ENCODE measurements at regions not wholly inside any gene's neighbourhood (a gene's known extent, or its start where the extent isn't known, plus 50 kb on each side); places are given as distances from the start of the nearest gene placed in this dataset.

GRCh38 chr10:129320340-129320739 is 146.7 kb upstream of the MGMT start:
- no peaks in the 10 kb centered on the region for H3K4me1 ChIP-seq (ENCODE audit: control insufficient read depth in 2 of 2, insufficient read depth in 2 of 2, low read length in 2 of 2)
- no peaks in the 10 kb centered on the region for H3K36me3 ChIP-seq (ENCODE audit: control insufficient read depth in 2 of 2, insufficient read depth in 2 of 2, low read length in 1 of 2)
- H3K9me3 ChIP-seq (ENCODE audit: control insufficient read depth in 2 of 2, insufficient read depth in 1 of 2, low read length in 1 of 2): no peaks in the 10 kb centered on the region
- no peaks in the 10 kb centered on the region for H3K27me3 ChIP-seq (ENCODE audit: control insufficient read depth in 2 of 2, insufficient read depth in 1 of 2, low read length in 1 of 2)
- DNase-seq (ENCODE audit: low read depth in 6 of 9, low spot score in 9 of 9): no peak
- 93% methylated on average over 1 of the region's 1 CpG for WGBS
- no peak overlapping the region for H3K4me3 ChIP-seq (ENCODE audit: low read length in 2 of 2)
- H3K27ac ChIP-seq (ENCODE audit: low read depth in 1 of 2, low read length in 1 of 2): no peak overlapping the region

- WGBS: 95% methylated on average over 10 of the region's 10 CpGs
- H3K27ac ChIP-seq (ENCODE audit: low read depth in 1 of 2, low read length in 1 of 2): no peak overlapping the region
- DNase-seq (ENCODE audit: low read depth in 6 of 9, low spot score in 9 of 9): no peak
- no peaks in the 10 kb centered on the region for H3K36me3 ChIP-seq (ENCODE audit: control insufficient read depth in 2 of 2, insufficient read depth in 2 of 2, low read length in 1 of 2)
- H3K9me3 ChIP-seq (ENCODE audit: control insufficient read depth in 2 of 2, insufficient read depth in 1 of 2, low read length in 1 of 2): no peaks in the 10 kb centered on the region
- H3K4me3 ChIP-seq (ENCODE audit: low read length in 2 of 2): no peak overlapping the region
- no peaks in the 10 kb centered on the region for H3K27me3 ChIP-seq (ENCODE audit: control insufficient read depth in 2 of 2, insufficient read depth in 1 of 2, low read length in 1 of 2)
- no peaks in the 10 kb centered on the region for H3K4me1 ChIP-seq (ENCODE audit: control insufficient read depth in 2 of 2, insufficient read depth in 2 of 2, low read length in 2 of 2)
These were observed 145.3 kb upstream of the MGMT start for GRCh38 chr10:129321727-129322126.

GRCh38 chr10:129322933-129323820 is 143.9 kb upstream of the MGMT start:
- no peak overlapping the region for H3K4me3 ChIP-seq (ENCODE audit: low read length in 2 of 2)
- H3K4me1 ChIP-seq (ENCODE audit: control insufficient read depth in 2 of 2, insufficient read depth in 2 of 2, low read length in 2 of 2): no peaks in the 10 kb centered on the region
- no peaks in the 10 kb centered on the region for H3K9me3 ChIP-seq (ENCODE audit: control insufficient read depth in 2 of 2, insufficient read depth in 1 of 2, low read length in 1 of 2)
- no peaks in the 10 kb centered on the region for H3K36me3 ChIP-seq (ENCODE audit: control insufficient read depth in 2 of 2, insufficient read depth in 2 of 2, low read length in 1 of 2)
- 88% methylated on average over 13 of the region's 13 CpGs for whole genome bisulfite sequencing
- H3K27me3 ChIP-seq (ENCODE audit: control insufficient read depth in 2 of 2, insufficient read depth in 1 of 2, low read length in 1 of 2): no peaks in the 10 kb centered on the region
- no peak for DNase-seq (ENCODE audit: low read depth in 6 of 9, low spot score in 9 of 9)
- H3K27ac ChIP-seq (ENCODE audit: low read depth in 1 of 2, low read length in 1 of 2): no peak overlapping the region

GRCh38 chr10:129323879-129324278 is 143.2 kb upstream of the MGMT start:
- Histone ChIP-seq H3K27me3 (ENCODE audit: control insufficient read depth in 2 of 2, insufficient read depth in 1 of 2, low read length in 1 of 2) (no peaks in the 10 kb centered on the region), H3K36me3 (ENCODE audit: control insufficient read depth in 2 of 2, insufficient read depth in 2 of 2, low read length in 1 of 2) (no peaks in the 10 kb centered on the region), H3K27ac (ENCODE audit: low read depth in 1 of 2, low read length in 1 of 2) (no peak overlapping the region), H3K4me1 (ENCODE audit: control insufficient read depth in 2 of 2, insufficient read depth in 2 of 2, low read length in 2 of 2) (no peaks in the 10 kb centered on the region), H3K4me3 (ENCODE audit: low read length in 2 of 2) (no peak overlapping the region), H3K9me3 (ENCODE audit: control insufficient read depth in 2 of 2, insufficient read depth in 1 of 2, low read length in 1 of 2) (no peaks in the 10 kb centered on the region)
- DNase-seq (ENCODE audit: low read depth in 6 of 9, low spot score in 9 of 9): no peak
- 98% methylated on average over 4 of the region's 4 CpGs for WGBS

GRCh38 chr10:129325893-129326292 is 141.1 kb upstream of the MGMT start:
- WGBS: 87% methylated on average over 2 of the region's 2 CpGs
- DNase-seq (ENCODE audit: low read depth in 6 of 9, low spot score in 9 of 9): no peak
- H3K4me1 ChIP-seq (ENCODE audit: control insufficient read depth in 2 of 2, insufficient read depth in 2 of 2, low read length in 2 of 2): no peaks in the 10 kb centered on the region

GRCh38 chr10:129328546-129328945 is 138.5 kb upstream of the MGMT start:
- Histone ChIP-seq H3K4me1 (ENCODE audit: control insufficient read depth in 2 of 2, insufficient read depth in 2 of 2, low read length in 2 of 2) (no peaks in the 10 kb centered on the region), H3K36me3 (ENCODE audit: control insufficient read depth in 2 of 2, insufficient read depth in 2 of 2, low read length in 1 of 2) (no peaks in the 10 kb centered on the region), H3K27ac (ENCODE audit: low read depth in 1 of 2, low read length in 1 of 2) (no peak overlapping the region), H3K4me3 (ENCODE audit: low read length in 2 of 2) (no peak overlapping the region), H3K27me3 (ENCODE audit: control insufficient read depth in 2 of 2, insufficient read depth in 1 of 2, low read length in 1 of 2) (peaks cover 0 to 2% of the 10 kb centered on the region in 2 donors), H3K9me3 (ENCODE audit: control insufficient read depth in 2 of 2, insufficient read depth in 1 of 2, low read length in 1 of 2) (no peaks in the 10 kb centered on the region)
- 89% methylated on average over 2 of the region's 2 CpGs for WGBS
- DNase-seq (ENCODE audit: low read depth in 6 of 9, low spot score in 9 of 9): no peak

More at GRCh38 chr10:129325893-129326292, 141.1 kb upstream of the MGMT start:
- H3K36me3 ChIP-seq (ENCODE audit: control insufficient read depth in 2 of 2, insufficient read depth in 2 of 2, low read length in 1 of 2): no peaks in the 10 kb centered on the region
- no peaks in the 10 kb centered on the region for H3K9me3 ChIP-seq (ENCODE audit: control insufficient read depth in 2 of 2, insufficient read depth in 1 of 2, low read length in 1 of 2)
- H3K4me3 ChIP-seq (ENCODE audit: low read length in 2 of 2): no peak overlapping the region
- H3K27me3 ChIP-seq (ENCODE audit: control insufficient read depth in 2 of 2, insufficient read depth in 1 of 2, low read length in 1 of 2): no peaks in the 10 kb centered on the region
- H3K27ac ChIP-seq (ENCODE audit: low read depth in 1 of 2, low read length in 1 of 2): no peak overlapping the region

- peaks cover 0 to 2% of the 10 kb centered on the region in 2 donors for H3K27me3 ChIP-seq (ENCODE audit: control insufficient read depth in 2 of 2, insufficient read depth in 1 of 2, low read length in 1 of 2)
- H3K9me3 ChIP-seq (ENCODE audit: control insufficient read depth in 2 of 2, insufficient read depth in 1 of 2, low read length in 1 of 2): no peaks in the 10 kb centered on the region
- DNase-seq (ENCODE audit: low read depth in 6 of 9, low spot score in 9 of 9): no peak
- H3K4me3 ChIP-seq (ENCODE audit: low read length in 2 of 2): no peak overlapping the region
- no peaks in the 10 kb centered on the region for H3K4me1 ChIP-seq (ENCODE audit: control insufficient read depth in 2 of 2, insufficient read depth in 2 of 2, low read length in 2 of 2)
- H3K27ac ChIP-seq (ENCODE audit: low read depth in 1 of 2, low read length in 1 of 2): no peak overlapping the region
- WGBS: 94% methylated on average over 17 of the region's 17 CpGs
- no peaks in the 10 kb centered on the region for H3K36me3 ChIP-seq (ENCODE audit: control insufficient read depth in 2 of 2, insufficient read depth in 2 of 2, low read length in 1 of 2)
These were observed 137.5 kb upstream of the MGMT start for GRCh38 chr10:129329385-129330055.

GRCh38 chr10:129330211-129330610 is 136.8 kb upstream of the MGMT start:
- Histone ChIP-seq H3K4me1 (ENCODE audit: control insufficient read depth in 2 of 2, insufficient read depth in 2 of 2, low read length in 2 of 2) (no peaks in the 10 kb centered on the region), H3K27ac (ENCODE audit: low read depth in 1 of 2, low read length in 1 of 2) (no peak overlapping the region), H3K4me3 (ENCODE audit: low read length in 2 of 2) (no peak overlapping the region), H3K27me3 (ENCODE audit: control insufficient read depth in 2 of 2, insufficient read depth in 1 of 2, low read length in 1 of 2) (peaks cover 0 to 2% of the 10 kb centered on the region in 2 donors), H3K36me3 (ENCODE audit: control insufficient read depth in 2 of 2, insufficient read depth in 2 of 2, low read length in 1 of 2) (no peaks in the 10 kb centered on the region), H3K9me3 (ENCODE audit: control insufficient read depth in 2 of 2, insufficient read depth in 1 of 2, low read length in 1 of 2) (no peaks in the 10 kb centered on the region)
- DNase-seq (ENCODE audit: low read depth in 6 of 9, low spot score in 9 of 9): no peak
- 18% methylated on average over 4 of the region's 4 CpGs for WGBS

- H3K27me3 ChIP-seq (ENCODE audit: control insufficient read depth in 2 of 2, insufficient read depth in 1 of 2, low read length in 1 of 2): peaks cover 0 to 2% of the 10 kb centered on the region in 2 donors
- H3K4me3 ChIP-seq (ENCODE audit: low read length in 2 of 2): no peak overlapping the region
- 88% methylated on average over 12 of the region's 12 CpGs for WGBS
- no peaks in the 10 kb centered on the region for H3K4me1 ChIP-seq (ENCODE audit: control insufficient read depth in 2 of 2, insufficient read depth in 2 of 2, low read length in 2 of 2)
- H3K9me3 ChIP-seq (ENCODE audit: control insufficient read depth in 2 of 2, insufficient read depth in 1 of 2, low read length in 1 of 2): no peaks in the 10 kb centered on the region
- no peak for DNase-seq (ENCODE audit: low read depth in 6 of 9, low spot score in 9 of 9)
- no peaks in the 10 kb centered on the region for H3K36me3 ChIP-seq (ENCODE audit: control insufficient read depth in 2 of 2, insufficient read depth in 2 of 2, low read length in 1 of 2)
- H3K27ac ChIP-seq (ENCODE audit: low read depth in 1 of 2, low read length in 1 of 2): no peak overlapping the region
These were observed 135.7 kb upstream of the MGMT start for GRCh38 chr10:129331207-129331838.

Measured in thymus (tissue), 11 donors.